Kidney epithelial cell (primary cell): ENCODE measurements at regions not wholly inside any gene's neighbourhood (a gene's known extent, or its start where the extent isn't known, plus 50 kb on each side); places are given as distances from the start of the nearest gene placed in this dataset.

Experiments used
- DNase-seq: peaks from one replicate; pipeline ENCODE4 v3.0.0-alpha.2; 2010; ENCODE audit warnings: low read depth
- H3K27me3 ChIP-seq: 2 replicates; pipeline ENCODE4 v1.6.0; 2011; ENCODE audit warnings: low read length; ENCODE audit not compliant: control insufficient read depth, insufficient read depth
- H3K36me3 ChIP-seq: 2 replicates; pipeline ENCODE4 v1.5.1; 2011; ENCODE audit warnings: low read length; ENCODE audit not compliant: control insufficient read depth, insufficient read depth
- H3K4me3 ChIP-seq: 2 replicates; pipeline ENCODE4 v1.5.1; 2011; ENCODE audit warnings: low read depth, mild to moderate bottlenecking, control low read depth, low read length
- CTCF ChIP-seq: IDR thresholded peaks from 2 replicates; pipeline ENCODE4 v1.5.1; 2011; ENCODE audit warnings: mild to moderate bottlenecking, moderate library complexity, low read length, control low read depth, inconsistent platforms; ENCODE audit not compliant: insufficient read depth, poor library complexity, severe bottlenecking

GRCh38 chr3:22129101-22129500, 378.1 kb upstream of the ZNF385D start:
- Histone ChIP-seq H3K27me3 (no peaks in the 10 kb centered on the region), H3K36me3 (no peaks in the 10 kb centered on the region), H3K4me3 (no peak overlapping the region)
- DNase-seq: no peak
- TF ChIP-seq CTCF: no peak

GRCh38 chr3:22141769-22142168, 390.8 kb upstream of the ZNF385D start:
- H3K36me3 ChIP-seq: no peaks in the 10 kb centered on the region
- H3K27me3 ChIP-seq: no peaks in the 10 kb centered on the region
- TF ChIP-seq CTCF: no peak
- no peak for DNase-seq
- H3K4me3 ChIP-seq: no peak overlapping the region

GRCh38 chr3:22147161-22147560, 396.2 kb upstream of the ZNF385D start:
- no peaks in the 10 kb centered on the region for H3K27me3 ChIP-seq

GRCh38 chr3:22156868-22157267, 405.9 kb upstream of the ZNF385D start:
- H3K36me3 ChIP-seq: no peaks in the 10 kb centered on the region
- DNase-seq: no peak
- no peak for TF ChIP-seq CTCF
- H3K27me3 ChIP-seq: no peaks in the 10 kb centered on the region
- H3K4me3 ChIP-seq: no peak overlapping the region

More at GRCh38 chr3:22147161-22147560, 396.2 kb upstream of the ZNF385D start:
- no peak for TF ChIP-seq CTCF
- no peak for DNase-seq
- Histone ChIP-seq H3K36me3 (no peaks in the 10 kb centered on the region), H3K4me3 (no peak overlapping the region)

GRCh38 chr3:22157848-22158247, 406.8 kb upstream of the ZNF385D start:
- Histone ChIP-seq H3K36me3 (no peaks in the 10 kb centered on the region), H3K4me3 (no peak overlapping the region)
- TF ChIP-seq CTCF: no peak

GRCh38 chr3:22159004-22159695, 408.1 kb upstream of the ZNF385D start:
- no peak for TF ChIP-seq CTCF
- Histone ChIP-seq H3K27me3 (no peaks in the 10 kb centered on the region), H3K36me3 (no peaks in the 10 kb centered on the region), H3K4me3 (no peak overlapping the region)
- DNase-seq: no peak

More at GRCh38 chr3:22157848-22158247, 406.8 kb upstream of the ZNF385D start:
- no peaks in the 10 kb centered on the region for H3K27me3 ChIP-seq
- DNase-seq: no peak
